PC-9 (cell line): ENCODE measurements at regions not wholly inside any gene's neighbourhood (a gene's known extent, or its start where the extent isn't known, plus 50 kb on each side); places are given as distances from the start of the nearest gene placed in this dataset.

Source experiments
- BruUV-seq: library from RNA; stranded (reverse); fragments of 400-500 nt; replicated peaks from 2 replicates; lab custom pipeline; 2021; lab: Mats Ljungman, UMichigan
- CTCF ChIA-PET: fragments of 300-600 bp; sonication (Branson Sonifier 250); formaldehyde crosslinking; loops from one replicate; lab custom pipeline; 2022; ENCODE audit warnings: antibody characterized with exemption; lab: Charles Lee
- POLR2A ChIA-PET: fragments of 300-600 bp; sonication (Branson Sonifier 250); formaldehyde crosslinking; loops from one replicate; lab custom pipeline; 2022; ENCODE audit warnings: antibody characterized with exemption; ENCODE audit not compliant: unreplicated experiment; lab: Charles Lee
- DNase-seq, 2 experiments: peaks; one replicate each; pipeline versions ENCODE4 v3.0.0 to v3.0.0-alpha.2; 2015 to 2022; ENCODE audit warnings: mixed read lengths in 1 of 2
- H2AFZ ChIP-seq: fragments of 200-600 bp; sonication (generic); 2 replicates; pipeline ENCODE4 v1.8.1; 2017; ENCODE audit warnings: antibody characterized with exemption
- H3F3A ChIP-seq: fragments of 200-600 bp; sonication (generic); 2 replicates; pipeline ENCODE4 v1.8.1; 2017; ENCODE audit warnings: antibody characterized with exemption, mild to moderate bottlenecking, low read depth; ENCODE audit not compliant: insufficient read depth
- H3K27ac ChIP-seq: fragments of 200-600 bp; sonication (generic); 2 replicates; pipeline ENCODE4 v1.6.1; 2016; ENCODE audit warnings: mixed run types
- H3K27me3 ChIP-seq: fragments of 200-600 bp; sonication (generic); 2 replicates; pipeline ENCODE4 v1.6.1; 2016; ENCODE audit warnings: low read depth, mixed run types; ENCODE audit not compliant: insufficient read depth
- H3K36me3 ChIP-seq: fragments of 200-600 bp; sonication (generic); 2 replicates; pipeline ENCODE4 v1.6.1; 2016; ENCODE audit warnings: low read depth, mixed run types
- H3K4me1 ChIP-seq: fragments of 200-600 bp; sonication (generic); replicated peaks from 2 replicates; pipeline ENCODE4 v1.6.1; 2016; ENCODE audit warnings: mixed run types; ENCODE audit not compliant: insufficient read depth
- H3K4me2 ChIP-seq: fragments of 200-600 bp; sonication (generic); 2 replicates; pipeline ENCODE4 v1.6.1; 2017; ENCODE audit warnings: mixed run types
- H3K4me3 ChIP-seq: fragments of 200-600 bp; sonication (generic); 2 replicates; pipeline ENCODE4 v1.6.1; 2016; ENCODE audit warnings: mixed run types
- H3K79me2 ChIP-seq: fragments of 200-600 bp; sonication (generic); 2 replicates; pipeline ENCODE4 v1.6.1; 2017; ENCODE audit warnings: low read depth, mixed run types
- H3K9me2 ChIP-seq: fragments of 200-600 bp; sonication (generic); 2 replicates; pipeline ENCODE4 v1.8.1; 2017; ENCODE audit warnings: mild to moderate bottlenecking; ENCODE audit not compliant: insufficient read depth
- H3K9me3 ChIP-seq: fragments of 200-600 bp; sonication (generic); 2 replicates; pipeline ENCODE4 v1.8.1; 2016; ENCODE audit warnings: low read depth; ENCODE audit not compliant: insufficient read depth
- H4K20me1 ChIP-seq: fragments of 200-600 bp; sonication (generic); 2 replicates; pipeline ENCODE4 v1.8.1; 2017; ENCODE audit not compliant: insufficient read depth
- EZH2 ChIP-seq: fragments of 200-600 bp; sonication (generic); IDR thresholded peaks from 2 replicates; pipeline ENCODE4 v1.8.0; 2017; ENCODE audit warnings: antibody characterized with exemption, low read depth
- intact Hi-C: fragments of 100-400 bp; cut with micrococcal nuclease; formaldehyde crosslinking; loops from one replicate; pipeline ENCODE4 v1.10.0; 2022; ENCODE audit not compliant: unreplicated experiment
- TF ChIP-seq, protein P1 (sequence below): fragments of 200-600 bp; sonication (generic); conservative IDR thresholded peaks from 2 replicates; pipeline ENCODE4 v1.6.1; 2017; ENCODE audit warnings: mixed run types, antibody characterized with exemption, mild to moderate bottlenecking, moderate library complexity

DNA sequence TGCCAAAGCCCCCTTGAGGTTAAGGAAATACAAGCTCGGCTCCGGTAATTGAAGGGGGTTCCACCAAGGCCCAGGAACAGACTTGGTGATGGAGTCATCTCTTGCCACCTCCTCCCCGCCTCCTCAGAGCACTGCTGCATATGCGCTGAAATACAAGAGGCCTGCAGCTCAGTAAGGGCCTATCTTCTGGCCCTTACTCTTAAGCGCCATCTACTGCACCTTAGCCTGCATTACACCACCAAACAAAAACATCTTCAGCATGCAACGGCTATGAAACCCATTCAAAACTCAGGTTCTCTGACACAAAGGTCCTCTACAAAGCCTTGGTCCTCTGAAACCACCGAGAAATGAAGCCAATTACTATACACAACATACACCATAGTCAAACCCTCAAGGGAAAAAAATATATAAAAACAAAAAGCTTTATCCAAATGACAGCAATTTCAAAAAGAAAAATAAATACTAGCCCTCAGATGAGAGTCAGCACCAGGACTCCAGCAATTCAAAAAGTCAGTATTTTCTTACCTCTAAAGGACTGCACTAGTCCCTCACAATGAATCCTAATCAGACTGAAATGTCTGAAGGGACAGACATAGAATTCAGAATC is 176.8 kb upstream of the TBX20 start:
- Histone ChIP-seq H3K9me3 (peaks cover 7% of the 10 kb centered on the region; the same call in 1 of the 2 replicates), H4K20me1 (no peaks in the 10 kb centered on the region), H3K36me3 (no peaks in the 10 kb centered on the region), H3K4me2 (no peak overlapping the region), H3K27me3 (peaks cover 4% of the 10 kb centered on the region; the same call in 1 of the 2 replicates), H3F3A (no peaks in the 10 kb centered on the region), H3K4me1 (no peaks in the 10 kb centered on the region), H3K4me3 (no peak overlapping the region), H3K27ac (no peak overlapping the region), H3K9me2 (no peaks in the 10 kb centered on the region), H2AFZ (no peak overlapping the region), H3K79me2 (no peaks in the 10 kb centered on the region)
- ChIA-PET CTCF (interaction anchor here (0.7 kb wide), 1 partner anchor 364 kb away, joined by 3 read pairs; no protein-coding TSS in a partner anchor), POLR2A (no interaction called here)
- peak in 1 of 2 experiments; percentile 7 for DNase-seq
- intact Hi-C loops: no loop called here
- TF ChIP-seq, protein P1, sequence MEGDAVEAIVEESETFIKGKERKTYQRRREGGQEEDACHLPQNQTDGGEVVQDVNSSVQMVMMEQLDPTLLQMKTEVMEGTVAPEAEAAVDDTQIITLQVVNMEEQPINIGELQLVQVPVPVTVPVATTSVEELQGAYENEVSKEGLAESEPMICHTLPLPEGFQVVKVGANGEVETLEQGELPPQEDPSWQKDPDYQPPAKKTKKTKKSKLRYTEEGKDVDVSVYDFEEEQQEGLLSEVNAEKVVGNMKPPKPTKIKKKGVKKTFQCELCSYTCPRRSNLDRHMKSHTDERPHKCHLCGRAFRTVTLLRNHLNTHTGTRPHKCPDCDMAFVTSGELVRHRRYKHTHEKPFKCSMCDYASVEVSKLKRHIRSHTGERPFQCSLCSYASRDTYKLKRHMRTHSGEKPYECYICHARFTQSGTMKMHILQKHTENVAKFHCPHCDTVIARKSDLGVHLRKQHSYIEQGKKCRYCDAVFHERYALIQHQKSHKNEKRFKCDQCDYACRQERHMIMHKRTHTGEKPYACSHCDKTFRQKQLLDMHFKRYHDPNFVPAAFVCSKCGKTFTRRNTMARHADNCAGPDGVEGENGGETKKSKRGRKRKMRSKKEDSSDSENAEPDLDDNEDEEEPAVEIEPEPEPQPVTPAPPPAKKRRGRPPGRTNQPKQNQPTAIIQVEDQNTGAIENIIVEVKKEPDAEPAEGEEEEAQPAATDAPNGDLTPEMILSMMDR: peak; percentile 67
- TF ChIP-seq EZH2: no peak
- no TSS peak for BruUV-seq

DNA sequence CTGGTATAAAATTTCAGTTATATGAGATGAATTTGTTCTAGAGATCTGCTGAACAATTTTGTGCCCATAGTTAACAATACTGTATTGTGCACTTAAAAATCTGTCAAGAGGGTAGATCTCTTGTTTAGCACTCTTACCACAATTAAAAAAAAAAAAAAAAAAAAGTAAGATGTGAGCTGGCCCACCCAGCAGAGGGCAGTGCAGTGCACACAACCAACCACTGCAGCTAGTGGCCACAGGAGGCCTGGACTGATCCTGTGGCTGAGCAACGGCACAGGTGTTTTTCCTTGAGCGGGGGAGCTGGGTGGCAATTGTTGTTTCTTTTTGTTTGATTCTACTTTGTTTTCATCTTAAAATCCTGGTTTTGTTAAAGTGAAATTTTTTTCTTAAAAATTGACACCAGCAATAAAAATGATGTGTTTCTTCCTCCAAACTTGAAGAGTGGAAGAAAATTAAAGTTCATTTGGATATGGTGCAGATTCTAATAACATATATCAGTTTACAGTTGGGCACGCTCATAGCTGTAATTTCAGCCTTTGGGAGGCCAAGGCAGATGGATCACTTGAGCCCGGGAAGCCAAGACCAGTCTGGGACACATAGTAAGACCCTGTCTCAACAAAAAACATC is 171.1 kb upstream of the TBX20 start:
- no TSS peak for BruUV-seq
- intact Hi-C loops: loop anchor here (1.0 to 2.0 kb wide), 3 partner anchors 95 to 482 kb away; no protein-coding TSS in a partner anchor
- Histone ChIP-seq H3K4me2 (no peak overlapping the region), H2AFZ (no peak overlapping the region), H4K20me1 (no peaks in the 10 kb centered on the region), H3K27me3 (no peaks in the 10 kb centered on the region), H3K36me3 (no peaks in the 10 kb centered on the region), H3K9me3 (no peaks in the 10 kb centered on the region), H3K4me1 (no peaks in the 10 kb centered on the region), H3K27ac (no peak overlapping the region), H3K79me2 (no peaks in the 10 kb centered on the region), H3K4me3 (no peak overlapping the region), H3K9me2 (no peaks in the 10 kb centered on the region), H3F3A (no peaks in the 10 kb centered on the region)
- ChIA-PET CTCF (interaction anchor here (0.5 to 1.0 kb wide), 7 partner anchors 95 to 1534 kb away, joined by 3 to 6 read pairs (median 4); no protein-coding TSS in a partner anchor), POLR2A (interaction anchor here (0.6 to 0.7 kb wide), 2 partner anchors 47 to 209 kb away, joined by 4 to 8 read pairs; no protein-coding TSS in a partner anchor)
- TF ChIP-seq, protein P1: peak; percentile 94
- no peak for TF ChIP-seq EZH2
- peak; percentile 59 to 63 for DNase-seq

DNA sequence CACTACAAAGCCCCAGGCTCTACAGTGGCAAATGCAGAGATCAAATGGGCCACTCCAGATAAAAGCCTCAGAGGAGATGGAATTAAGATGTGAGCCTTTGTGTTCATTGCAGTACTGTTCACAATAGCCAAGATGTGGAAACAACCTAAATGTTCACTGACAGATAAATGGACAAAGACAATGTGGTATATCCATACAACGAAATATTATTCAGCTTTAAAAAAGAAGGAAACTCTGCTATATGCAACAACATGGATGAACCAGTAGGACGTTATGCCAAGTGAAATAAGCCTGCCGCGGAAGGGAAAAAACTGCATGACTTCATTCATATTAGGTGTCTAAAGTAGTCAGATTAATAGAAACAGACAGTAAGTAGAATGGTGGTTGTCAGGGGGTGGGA is 170.5 kb upstream of the TBX20 start:
- H3K9me2 ChIP-seq: no peaks in the 10 kb centered on the region
- TF ChIP-seq, protein P1: no peak
- no peak for TF ChIP-seq EZH2
- ChIA-PET POLR2A (interaction anchor here (0.7 kb wide), 1 partner anchor 209 kb away, joined by 4 read pairs; no protein-coding TSS in a partner anchor), CTCF (interaction anchor here (1.0 kb wide), 1 partner anchor 199 kb away, joined by 5 read pairs; no protein-coding TSS in a partner anchor)
- no peak overlapping the region for H3K4me2 ChIP-seq
- intact Hi-C loops: loop anchor here (2.0 kb wide), 2 partner anchors 112 to 482 kb away; no protein-coding TSS in a partner anchor
- no TSS peak for BruUV-seq
- no peaks in the 10 kb centered on the region for H4K20me1 ChIP-seq
- no peak overlapping the region for H3K27ac ChIP-seq
- no peaks in the 10 kb centered on the region for H3K4me1 ChIP-seq
- no peaks in the 10 kb centered on the region for H3K27me3 ChIP-seq
- no peak overlapping the region for H2AFZ ChIP-seq
- no peak for DNase-seq
- H3K9me3 ChIP-seq: no peaks in the 10 kb centered on the region
- no peak overlapping the region for H3K4me3 ChIP-seq
- no peaks in the 10 kb centered on the region for H3K79me2 ChIP-seq
- no peaks in the 10 kb centered on the region for H3K36me3 ChIP-seq
- H3F3A ChIP-seq: no peaks in the 10 kb centered on the region
